Parathyroid adenoma (tissue), 2 donors: ENCODE measurements at regions not wholly inside any gene's neighbourhood (a gene's known extent, or its start where the extent isn't known, plus 50 kb on each side); places are given as distances from the start of the nearest gene placed in this dataset.

Source experiments
- H2AFZ ChIP-seq: fragments of 300-600 bp; sonication (generic); one replicate; pipeline ENCODE4 v1.7.0; 2017; ENCODE audit warnings: antibody characterized with exemption, mild to moderate bottlenecking
- H3K27ac ChIP-seq: fragments of 300-600 bp; sonication (generic); one replicate; pipeline ENCODE4 v1.7.0; 2017
- H3K27me3 ChIP-seq: fragments of 300-600 bp; sonication (generic); one replicate; pipeline ENCODE4 v1.7.0; 2017; ENCODE audit warnings: low read length; ENCODE audit not compliant: control insufficient read depth, insufficient read depth
- H3K36me3 ChIP-seq: fragments of 300-600 bp; sonication (generic); one replicate; pipeline ENCODE4 v1.7.0; 2017; ENCODE audit warnings: low read length; ENCODE audit not compliant: control insufficient read depth, insufficient read depth
- H3K4me1 ChIP-seq: fragments of 300-600 bp; sonication (generic); one replicate; pipeline ENCODE4 v1.7.0; 2017; ENCODE audit warnings: control low read depth
- H3K4me2 ChIP-seq: fragments of 300-600 bp; sonication (generic); one replicate; pipeline ENCODE4 v1.7.0; 2017; ENCODE audit warnings: low read length
- H3K4me3 ChIP-seq: fragments of 300-600 bp; sonication (generic); one replicate; pipeline ENCODE4 v1.7.0; 2017; ENCODE audit warnings: low read depth, low read length
- H3K79me2 ChIP-seq: fragments of 300-600 bp; sonication (generic); one replicate; pipeline ENCODE4 v1.7.0; 2017; ENCODE audit warnings: control low read depth
- H3K9ac ChIP-seq: fragments of 300-600 bp; sonication (generic); one replicate; pipeline ENCODE4 v1.7.0; 2017; ENCODE audit warnings: mild to moderate bottlenecking
- H3K9me3 ChIP-seq: fragments of 300-600 bp; sonication (generic); one replicate; pipeline ENCODE4 v1.7.0; 2017; ENCODE audit warnings: low read length; ENCODE audit not compliant: control insufficient read depth
- CTCF ChIP-seq: fragments of 300-600 bp; sonication (generic); IDR thresholded peaks from one replicate; pipeline ENCODE4 v1.7.0; 2017; ENCODE audit warnings: antibody characterized with exemption, mild to moderate bottlenecking
- donor health status: primary hyperparathyroidism.

DNA sequence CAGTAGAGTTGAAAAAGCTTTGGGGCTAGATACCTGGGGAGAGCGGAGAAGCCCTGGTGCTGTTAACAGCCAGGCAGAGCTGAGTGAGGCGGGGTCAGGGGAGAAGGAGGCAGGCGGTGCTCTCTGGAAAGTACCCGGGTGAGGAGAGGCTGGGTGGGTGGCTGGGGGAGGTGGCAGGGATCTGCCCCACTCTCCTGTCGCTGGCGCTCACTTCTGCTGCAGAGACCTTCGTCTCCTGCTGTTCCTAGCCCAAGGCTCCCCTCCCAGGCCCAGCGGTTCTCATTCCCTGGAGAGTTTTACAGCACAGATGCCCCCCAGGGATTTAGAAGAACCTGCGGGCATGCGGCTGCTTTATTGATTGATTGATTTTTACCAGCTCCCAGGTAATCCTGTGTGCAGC, 302.8 kb downstream of the IRF8 start:
- Histone ChIP-seq H2AFZ (no peak overlapping the region), H3K4me3 (no peak overlapping the region), H3K36me3 (no peaks in the 10 kb centered on the region), H3K27ac (no peak overlapping the region), H3K27me3 (peaks cover 4% of the 10 kb centered on the region), H3K9me3 (no peaks in the 10 kb centered on the region), H3K79me2 (no peaks in the 10 kb centered on the region), H3K9ac (no peak overlapping the region), H3K4me1 (no peaks in the 10 kb centered on the region), H3K4me2 (no peak overlapping the region)
- TF ChIP-seq CTCF, result no peak

DNA sequence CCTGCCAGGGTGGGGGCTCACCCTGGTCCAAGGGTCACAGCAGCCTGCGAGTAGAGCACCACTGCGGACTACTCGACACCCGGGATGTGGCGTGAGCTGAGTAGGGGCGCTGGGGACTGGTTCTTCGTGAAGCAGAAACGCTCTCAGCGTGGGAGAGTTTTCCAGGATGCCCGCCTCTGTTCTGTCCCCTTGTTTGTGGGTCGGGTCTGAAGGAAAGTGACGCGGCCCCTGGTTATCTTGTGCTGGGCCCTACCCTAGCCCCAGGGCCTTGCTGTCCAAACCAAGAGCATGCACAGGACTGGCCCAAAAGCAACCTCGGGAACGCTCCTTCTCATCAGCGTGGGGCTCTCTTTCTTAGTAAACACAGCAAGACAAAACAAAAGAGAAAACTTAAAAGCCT, 303.3 kb downstream of the IRF8 start:
- Histone ChIP-seq H3K9me3 (no peaks in the 10 kb centered on the region), H3K79me2 (no peaks in the 10 kb centered on the region), H3K9ac (no peak overlapping the region), H3K4me1 (no peaks in the 10 kb centered on the region), H3K4me3 (no peak overlapping the region), H3K27ac (no peak overlapping the region), H3K27me3 (peaks cover 4% of the 10 kb centered on the region), H3K36me3 (no peaks in the 10 kb centered on the region), H3K4me2 (no peak overlapping the region), H2AFZ (no peak overlapping the region)
- no peak for TF ChIP-seq CTCF

GRCh38 chr16:86202760-86203426, 303.9 kb downstream of the IRF8 start:
- peaks cover 4% of the 10 kb centered on the region for H3K27me3 ChIP-seq

DNA sequence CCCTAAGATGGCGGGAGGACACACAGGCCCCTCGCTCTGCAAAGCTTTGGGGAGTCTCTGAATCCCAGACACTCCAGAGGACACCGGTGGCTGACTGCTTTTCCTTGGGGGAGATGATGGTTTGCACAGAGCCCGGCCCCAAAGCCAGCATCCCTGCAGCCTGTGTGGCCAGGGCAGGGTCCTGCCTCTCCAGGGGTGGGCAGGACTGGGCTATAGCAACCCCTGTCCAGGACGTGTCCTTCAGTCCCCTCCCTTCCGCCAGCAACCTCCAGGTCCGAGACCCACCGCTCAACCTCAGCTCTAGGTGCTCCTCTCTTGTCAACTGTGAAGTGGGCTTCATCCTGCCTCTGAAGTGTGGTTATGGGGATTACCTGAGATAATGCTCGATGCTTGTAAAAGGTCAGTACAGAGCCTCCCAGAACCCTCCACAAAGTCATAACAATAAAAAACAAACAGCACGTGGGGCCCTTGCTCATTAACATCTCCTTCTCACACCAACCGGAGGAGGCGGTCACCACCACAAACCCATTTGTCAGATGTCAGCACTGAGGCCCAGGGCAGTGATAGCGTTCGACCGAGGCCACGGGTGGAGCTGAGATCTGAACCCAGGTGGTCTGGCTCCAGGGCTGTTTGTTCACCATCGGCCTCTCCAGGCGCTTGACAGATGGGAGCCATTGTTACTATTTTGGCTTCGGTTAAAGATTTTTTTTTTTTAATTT, 304.8 kb downstream of the IRF8 start:
- Histone ChIP-seq H3K4me3 (no peak overlapping the region), H3K79me2 (no peaks in the 10 kb centered on the region), H3K9me3 (no peaks in the 10 kb centered on the region), H3K27ac (no peak overlapping the region), H3K36me3 (no peaks in the 10 kb centered on the region), H2AFZ (no peak overlapping the region), H3K4me1 (no peaks in the 10 kb centered on the region), H3K4me2 (no peak overlapping the region), H3K27me3 (peaks cover 4% of the 10 kb centered on the region), H3K9ac (no peak overlapping the region)
- no peak for TF ChIP-seq CTCF

More at GRCh38 chr16:86202760-86203426, 303.9 kb downstream of the IRF8 start:
- Histone ChIP-seq H3K27ac (no peak overlapping the region), H3K36me3 (no peaks in the 10 kb centered on the region), H3K9me3 (no peaks in the 10 kb centered on the region), H3K4me1 (no peaks in the 10 kb centered on the region), H3K4me2 (no peak overlapping the region), H3K4me3 (no peak overlapping the region), H2AFZ (no peak overlapping the region), H3K79me2 (no peaks in the 10 kb centered on the region), H3K9ac (no peak overlapping the region)
- no peak for TF ChIP-seq CTCF
